ENCODE measurements at regions not wholly inside any gene's neighbourhood (a gene's known extent, or its start where the extent isn't known, plus 50 kb on each side); places are given as distances from the start of the nearest gene placed in this dataset.

DNA sequence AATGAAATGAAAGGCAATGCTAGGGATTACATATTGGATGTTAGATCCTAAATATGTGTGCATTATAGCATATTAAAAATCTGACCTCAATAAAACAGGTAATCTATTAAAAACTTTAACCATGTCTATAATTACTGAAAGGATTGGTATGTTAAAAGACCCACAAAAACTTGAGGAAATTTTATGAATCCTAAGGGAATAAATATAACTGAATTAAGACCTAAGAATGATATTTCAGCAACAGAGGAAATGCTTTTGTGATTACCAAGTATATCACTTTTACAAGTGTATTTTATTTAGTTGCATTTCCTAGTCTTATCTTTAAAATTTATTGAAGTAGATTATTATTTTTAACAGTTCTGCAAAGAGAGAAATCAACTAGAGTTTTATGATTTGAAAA lies 571.5 kb downstream of the HDGFL1 start:
- DNase-seq (ENCODE audit: low spot score), result no peak
- Mint-ChIP-seq H3K36me3 (ENCODE audit: low read depth, unreplicated experiment) (no peaks in the 10 kb centered on the region), H3K9me3 (ENCODE audit: unreplicated experiment) (no peaks in the 10 kb centered on the region), H3K4me1 (ENCODE audit: unreplicated experiment) (peaks cover 5% of the 10 kb centered on the region), H3K27me3 (ENCODE audit: unreplicated experiment) (no peaks in the 10 kb centered on the region), H3K4me3 (ENCODE audit: unreplicated experiment) (no peak overlapping the region), H3K27ac (ENCODE audit: unreplicated experiment) (no peak overlapping the region)
- TF ChIP-seq, protein P1, sequence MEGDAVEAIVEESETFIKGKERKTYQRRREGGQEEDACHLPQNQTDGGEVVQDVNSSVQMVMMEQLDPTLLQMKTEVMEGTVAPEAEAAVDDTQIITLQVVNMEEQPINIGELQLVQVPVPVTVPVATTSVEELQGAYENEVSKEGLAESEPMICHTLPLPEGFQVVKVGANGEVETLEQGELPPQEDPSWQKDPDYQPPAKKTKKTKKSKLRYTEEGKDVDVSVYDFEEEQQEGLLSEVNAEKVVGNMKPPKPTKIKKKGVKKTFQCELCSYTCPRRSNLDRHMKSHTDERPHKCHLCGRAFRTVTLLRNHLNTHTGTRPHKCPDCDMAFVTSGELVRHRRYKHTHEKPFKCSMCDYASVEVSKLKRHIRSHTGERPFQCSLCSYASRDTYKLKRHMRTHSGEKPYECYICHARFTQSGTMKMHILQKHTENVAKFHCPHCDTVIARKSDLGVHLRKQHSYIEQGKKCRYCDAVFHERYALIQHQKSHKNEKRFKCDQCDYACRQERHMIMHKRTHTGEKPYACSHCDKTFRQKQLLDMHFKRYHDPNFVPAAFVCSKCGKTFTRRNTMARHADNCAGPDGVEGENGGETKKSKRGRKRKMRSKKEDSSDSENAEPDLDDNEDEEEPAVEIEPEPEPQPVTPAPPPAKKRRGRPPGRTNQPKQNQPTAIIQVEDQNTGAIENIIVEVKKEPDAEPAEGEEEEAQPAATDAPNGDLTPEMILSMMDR (IDR thresholded peaks at IDR 0.05; ENCODE audit: unreplicated experiment), result no peak

DNA sequence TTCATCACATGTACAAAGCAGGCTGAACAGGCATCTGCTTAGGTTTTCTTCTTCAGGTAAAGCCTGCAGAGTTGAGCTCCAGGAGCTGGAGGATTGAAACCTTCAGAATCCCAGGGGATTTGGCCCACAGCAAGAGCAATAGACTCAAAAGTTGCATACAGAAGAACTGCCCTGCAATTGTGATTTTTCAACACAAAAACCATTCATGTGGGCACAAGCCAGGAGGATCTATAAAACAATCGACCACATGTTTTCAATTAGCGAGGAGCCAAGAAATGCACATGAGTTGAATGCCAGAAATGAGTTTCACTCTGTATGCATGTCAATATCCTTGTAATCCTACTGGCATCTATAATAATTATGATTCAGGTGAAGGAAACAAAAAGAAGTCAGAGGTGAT lies 576.4 kb downstream of the HDGFL1 start:
- Mint-ChIP-seq H3K27ac (ENCODE audit: unreplicated experiment) (no peak overlapping the region), H3K4me1 (ENCODE audit: unreplicated experiment) (no peaks in the 10 kb centered on the region), H3K9me3 (ENCODE audit: unreplicated experiment) (no peaks in the 10 kb centered on the region), H3K4me3 (ENCODE audit: unreplicated experiment) (no peak overlapping the region), H3K36me3 (ENCODE audit: low read depth, unreplicated experiment) (no peaks in the 10 kb centered on the region), H3K27me3 (ENCODE audit: unreplicated experiment) (no peaks in the 10 kb centered on the region)
- no peak for DNase-seq (ENCODE audit: low spot score)
- TF ChIP-seq, protein P1 (IDR thresholded peaks at IDR 0.05; ENCODE audit: unreplicated experiment), result no peak

DNA sequence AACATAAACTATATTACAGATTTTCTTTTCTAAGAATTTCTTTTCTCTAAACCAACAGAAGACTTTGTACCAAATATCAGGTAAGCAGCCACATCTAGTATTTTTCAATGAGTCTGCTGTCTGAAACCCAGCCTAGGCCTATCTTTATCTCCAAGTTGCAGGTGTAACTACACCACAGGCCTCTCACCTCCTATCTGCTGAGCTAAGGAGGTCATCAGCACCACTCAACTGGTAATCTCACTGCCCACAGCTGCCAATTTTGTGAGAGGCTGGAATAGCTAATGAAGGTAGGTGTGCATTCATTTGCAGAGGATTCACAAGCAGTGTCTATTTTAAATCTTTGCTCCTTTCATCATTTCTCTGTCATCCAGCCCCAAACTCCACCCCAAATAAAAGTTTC lies 584.8 kb downstream of the HDGFL1 start:
- Mint-ChIP-seq H3K27ac (ENCODE audit: unreplicated experiment) (no peak overlapping the region), H3K27me3 (ENCODE audit: unreplicated experiment) (peaks cover 2% of the 10 kb centered on the region), H3K9me3 (ENCODE audit: unreplicated experiment) (no peaks in the 10 kb centered on the region), H3K4me1 (ENCODE audit: unreplicated experiment) (no peaks in the 10 kb centered on the region), H3K4me3 (ENCODE audit: unreplicated experiment) (no peak overlapping the region), H3K36me3 (ENCODE audit: low read depth, unreplicated experiment) (peaks cover 2% of the 10 kb centered on the region)
- no peak for DNase-seq (ENCODE audit: low spot score)
- TF ChIP-seq, protein P1 (IDR thresholded peaks at IDR 0.05; ENCODE audit: unreplicated experiment), result no peak

DNA sequence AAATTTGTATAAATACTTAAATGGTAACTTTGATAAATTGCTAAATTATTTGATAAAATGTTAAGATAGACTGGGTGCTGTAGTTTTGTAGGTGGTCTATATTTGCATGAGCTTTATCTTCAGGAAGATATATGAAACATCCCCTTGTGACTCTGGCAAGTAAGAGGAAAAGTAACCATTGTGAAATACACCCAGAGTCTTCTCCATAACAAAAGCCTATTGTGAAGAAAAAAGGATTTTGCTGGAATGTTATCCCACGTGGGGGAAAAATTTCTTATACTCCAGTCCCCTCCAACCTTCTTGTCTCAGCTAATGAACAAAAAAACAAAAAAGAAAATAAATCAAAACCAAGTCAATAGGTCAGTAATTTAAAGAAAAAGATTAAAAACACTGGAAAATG lies 600.7 kb downstream of the HDGFL1 start:
- H3K27me3 Mint-ChIP-seq (ENCODE audit: unreplicated experiment), result no peaks in the 10 kb centered on the region
- TF ChIP-seq, protein P1 (IDR thresholded peaks at IDR 0.05; ENCODE audit: unreplicated experiment), result no peak
- H3K27ac Mint-ChIP-seq (ENCODE audit: unreplicated experiment), result no peak overlapping the region
- H3K36me3 Mint-ChIP-seq (ENCODE audit: low read depth, unreplicated experiment), result peaks cover 9% of the 10 kb centered on the region
- DNase-seq (ENCODE audit: low spot score), result no peak
- H3K4me3 Mint-ChIP-seq (ENCODE audit: unreplicated experiment), result no peak overlapping the region
- H3K4me1 Mint-ChIP-seq (ENCODE audit: unreplicated experiment), result peaks cover 19% of the 10 kb centered on the region
- H3K9me3 Mint-ChIP-seq (ENCODE audit: unreplicated experiment), result peaks cover 6% of the 10 kb centered on the region

DNA sequence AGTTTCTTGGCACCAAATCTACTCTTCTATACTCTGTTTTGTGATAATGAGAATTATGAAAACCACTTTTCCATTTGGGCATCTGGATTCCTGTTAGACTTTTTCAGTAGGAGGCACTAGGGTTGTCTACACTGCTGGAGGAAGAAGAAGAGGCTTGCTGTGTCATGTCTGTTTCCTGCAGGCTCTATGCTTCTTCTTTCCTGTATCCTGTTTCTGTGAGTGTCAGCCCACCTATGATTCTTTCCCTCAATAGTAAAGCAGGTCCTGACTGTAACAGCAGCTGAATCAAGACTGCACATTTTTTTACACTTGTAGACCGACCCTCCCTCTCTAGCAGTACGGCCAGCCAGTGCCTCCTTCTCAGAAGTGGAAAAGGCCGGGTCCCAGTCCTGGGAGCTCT lies 603.9 kb downstream of the HDGFL1 start:
- Mint-ChIP-seq H3K4me3 (ENCODE audit: unreplicated experiment) (no peak overlapping the region), H3K36me3 (ENCODE audit: low read depth, unreplicated experiment) (peaks cover 4% of the 10 kb centered on the region), H3K4me1 (ENCODE audit: unreplicated experiment) (peaks cover 29% of the 10 kb centered on the region), H3K27me3 (ENCODE audit: unreplicated experiment) (no peaks in the 10 kb centered on the region), H3K9me3 (ENCODE audit: unreplicated experiment) (no peaks in the 10 kb centered on the region), H3K27ac (ENCODE audit: unreplicated experiment) (peak overlapping the region; percentile 91)
- TF ChIP-seq, protein P1 (IDR thresholded peaks at IDR 0.05; ENCODE audit: unreplicated experiment), result no peak
- peak; percentile 25 for DNase-seq (ENCODE audit: low spot score)
